ENCODE measurements at regions not wholly inside any gene's neighbourhood (a gene's known extent, or its start where the extent isn't known, plus 50 kb on each side); places are given as distances from the start of the nearest gene placed in this dataset.
"Not testable (repeated sequence)": the region's sequence is repeated elsewhere in the genome, so short reads cannot be mapped to it uniquely, and the experiment has no call there.

GRCh38 chr4:17436047-17436749 lies 75.7 kb downstream of the QDPR start:
- not testable (repeated sequence) for DNase-seq (ENCODE audit: low spot score)

DNA sequence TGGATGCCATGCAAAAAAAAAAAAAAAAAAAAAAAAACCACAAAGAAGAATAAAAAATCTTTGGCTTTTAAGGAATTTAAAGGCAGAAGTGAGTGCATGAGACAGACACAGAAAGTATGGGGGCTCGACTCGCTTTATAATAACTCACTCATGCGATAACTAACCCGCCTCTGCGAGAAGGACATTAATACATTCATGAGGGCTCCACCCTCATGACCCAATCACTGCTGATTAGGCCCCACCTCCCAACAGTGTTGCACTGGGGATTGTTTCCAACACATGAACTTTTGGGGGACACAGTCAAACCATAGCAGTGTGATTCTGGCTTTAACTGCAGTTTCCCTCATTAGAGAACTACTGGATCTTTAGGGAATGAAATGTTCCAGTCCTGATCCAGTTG lies 78.1 kb downstream of the QDPR start:
- DNase-seq (ENCODE audit: low spot score) = no peak

DNA sequence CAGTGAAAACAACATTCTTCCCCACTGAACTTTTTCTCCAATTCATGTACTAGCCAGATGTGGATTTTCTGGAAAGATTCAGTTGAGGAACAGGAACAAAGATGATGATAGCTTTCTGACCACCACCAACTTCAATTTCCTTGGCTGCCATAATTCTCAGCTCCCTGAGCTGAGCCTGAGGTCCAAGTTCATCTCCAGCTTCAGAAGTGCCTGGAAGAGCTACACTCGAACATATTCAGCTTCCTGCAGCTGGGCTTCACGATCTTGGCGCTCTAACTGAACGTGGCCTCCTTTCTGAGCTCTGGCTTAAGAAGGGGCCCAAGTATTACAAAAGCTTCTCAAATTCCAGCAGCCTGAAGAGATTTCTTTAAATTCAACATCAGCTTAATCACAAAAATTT lies 83.9 kb downstream of the QDPR start:
- no peak for DNase-seq (ENCODE audit: low spot score)

- DNase-seq (ENCODE audit: low spot score) = no peak
Measured at GRCh38 chr4:17426222-17426621, 85.7 kb downstream of the QDPR start.

DNA sequence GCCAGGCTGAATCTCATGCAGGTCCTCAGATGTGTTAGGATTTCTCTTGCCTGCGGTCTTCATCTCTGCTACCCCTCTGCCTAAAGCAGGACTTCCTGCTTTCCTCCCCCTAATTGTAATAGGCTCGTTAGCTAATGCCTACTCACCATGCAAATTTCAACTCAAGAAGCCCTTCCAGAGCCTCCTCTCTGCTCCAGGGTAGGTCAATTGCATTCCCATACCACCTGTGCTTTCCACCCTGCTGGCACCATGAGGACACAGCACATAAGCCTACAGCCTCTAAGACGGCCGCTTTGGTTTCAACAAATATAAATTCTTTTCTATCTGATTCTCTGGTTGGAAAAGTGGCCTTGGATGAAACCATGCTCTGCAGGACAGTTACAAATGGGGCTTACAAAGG lies 93.9 kb downstream of the QDPR start:
- no peak for DNase-seq (ENCODE audit: low spot score)

DNA sequence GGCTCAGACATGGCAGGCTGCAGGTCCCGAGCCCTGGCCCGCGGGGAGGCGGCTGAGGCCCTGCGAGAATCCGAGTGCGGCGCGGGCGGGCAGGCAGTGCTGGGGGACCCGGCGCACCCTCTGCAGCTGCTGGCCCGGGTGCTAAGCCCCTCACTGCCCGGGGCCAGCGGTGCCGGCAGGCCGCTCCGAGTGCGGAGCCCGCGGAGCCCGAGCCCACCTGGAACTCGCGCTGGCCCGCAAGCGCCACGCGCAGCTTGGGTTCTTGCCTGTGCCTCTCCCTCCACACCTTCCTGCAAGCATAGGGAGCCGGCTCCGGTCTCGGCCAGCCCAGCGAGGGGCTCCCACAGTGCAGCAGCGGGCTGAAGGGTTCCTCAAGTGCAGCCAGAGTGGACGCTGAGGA lies 97.5 kb downstream of the QDPR start:
- no peak for DNase-seq (ENCODE audit: low spot score)

- DNase-seq (ENCODE audit: low spot score) = no peak
Measured at GRCh38 chr4:17400686-17401085, 111.2 kb downstream of the QDPR start.

DNA sequence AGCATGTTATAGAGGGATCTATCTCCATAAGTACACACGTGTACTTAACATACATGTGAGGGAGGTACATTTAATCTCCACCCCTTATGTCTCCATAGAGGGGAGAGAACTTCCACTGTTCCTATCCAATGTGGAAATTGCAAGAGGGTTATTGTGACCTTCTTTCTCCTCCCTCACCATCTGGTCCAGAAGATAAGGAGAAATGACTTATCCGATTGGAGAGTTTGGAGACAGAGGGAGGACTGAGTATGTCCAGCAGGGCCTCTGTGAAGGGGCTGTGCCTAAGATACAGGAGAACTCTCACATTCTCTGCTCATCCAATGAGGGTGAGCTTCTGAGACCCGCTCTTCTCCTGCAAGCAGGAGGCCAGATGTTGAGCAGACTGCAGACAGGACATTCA lies 113.1 kb downstream of the QDPR start:
- DNase-seq (ENCODE audit: low spot score) = no peak

DNA sequence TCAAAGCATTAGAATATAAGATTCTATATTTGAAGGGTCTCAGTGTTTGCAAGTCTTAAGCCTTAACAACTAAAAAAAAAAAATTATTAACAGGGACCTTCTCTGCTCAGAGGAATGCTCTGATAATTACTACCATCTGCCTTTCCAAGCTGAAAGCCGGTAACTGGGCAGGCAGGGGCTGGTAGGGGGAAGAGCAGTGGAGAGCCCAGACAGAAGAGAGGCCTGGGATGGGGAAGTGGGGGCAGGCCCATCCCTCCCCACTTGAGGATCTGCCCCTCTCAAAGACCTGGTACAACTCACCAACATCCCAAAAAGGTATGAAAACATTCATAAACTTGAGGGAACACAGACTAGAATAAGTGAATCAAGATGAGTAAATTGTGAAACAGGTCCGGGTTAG lies 113.9 kb downstream of the QDPR start:
- no peak for DNase-seq (ENCODE audit: low spot score)

GRCh38 chr4:17397611-17398010 lies 114.3 kb downstream of the QDPR start:
- DNase-seq (ENCODE audit: low spot score) = no peak

DNA sequence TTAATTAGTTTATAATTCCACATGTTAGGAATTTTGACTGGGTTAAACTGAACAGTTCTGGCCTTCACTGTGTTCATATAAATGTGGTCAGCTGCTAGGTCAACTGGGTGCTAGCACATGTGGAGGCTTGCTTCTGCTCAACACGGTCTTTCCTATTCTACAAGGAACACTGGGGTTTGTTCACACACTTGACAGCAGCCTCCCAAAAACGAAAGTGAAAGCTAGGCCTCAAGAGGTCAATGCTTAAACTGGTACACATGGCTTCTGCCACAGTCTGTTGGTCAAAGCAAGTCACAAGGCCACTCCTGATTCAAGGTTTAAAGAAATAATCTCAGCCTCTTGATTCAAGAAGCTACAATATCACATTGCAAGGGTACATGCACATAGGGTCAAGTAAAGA lies 126.5 kb downstream of the QDPR start:
- no peak for DNase-seq (ENCODE audit: low spot score)

DNA sequence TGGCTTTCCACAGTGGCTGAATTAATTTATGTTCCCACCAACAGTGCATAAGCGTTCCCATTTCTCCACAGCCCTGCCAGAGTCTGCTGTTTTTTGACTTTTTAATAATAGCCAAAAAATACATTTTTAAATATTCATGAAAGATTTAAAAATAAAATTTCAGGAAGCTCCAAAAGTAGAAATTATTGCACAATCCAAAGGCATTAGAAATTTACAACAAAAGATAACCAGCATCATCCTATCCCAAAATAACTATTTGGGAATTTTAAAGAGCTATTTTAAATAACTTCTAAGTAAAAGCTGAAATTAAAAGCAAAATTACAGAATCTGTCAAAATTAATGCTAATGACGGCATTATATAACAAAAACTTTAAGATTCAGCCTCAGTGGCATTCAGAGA lies 131.5 kb downstream of the QDPR start:
- no peak for DNase-seq (ENCODE audit: low spot score)

GRCh38 chr4:17376205-17376604 lies 135.7 kb downstream of the QDPR start:
- DNase-seq (ENCODE audit: low spot score) = no peak

DNA sequence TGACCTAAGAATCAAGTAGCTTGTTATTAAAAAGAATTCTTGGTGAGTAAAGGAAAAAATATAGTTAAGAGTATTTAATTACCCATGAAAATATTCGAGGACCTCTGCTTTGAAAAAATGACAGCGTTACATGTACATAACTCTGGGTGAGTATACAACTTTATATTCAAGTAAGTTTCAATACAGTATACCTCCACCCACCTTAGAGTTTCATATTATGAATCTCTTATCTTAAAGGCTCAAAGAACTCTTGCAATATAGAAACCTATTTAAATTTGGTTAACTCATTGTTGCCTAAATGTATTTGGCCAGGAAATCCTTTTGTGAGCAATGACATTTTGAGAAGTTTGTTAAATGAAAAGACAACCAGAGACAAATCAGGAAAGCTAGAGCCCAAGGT lies 138.2 kb downstream of the QDPR start:
- DNase-seq (ENCODE audit: low spot score) = no peak

DNA sequence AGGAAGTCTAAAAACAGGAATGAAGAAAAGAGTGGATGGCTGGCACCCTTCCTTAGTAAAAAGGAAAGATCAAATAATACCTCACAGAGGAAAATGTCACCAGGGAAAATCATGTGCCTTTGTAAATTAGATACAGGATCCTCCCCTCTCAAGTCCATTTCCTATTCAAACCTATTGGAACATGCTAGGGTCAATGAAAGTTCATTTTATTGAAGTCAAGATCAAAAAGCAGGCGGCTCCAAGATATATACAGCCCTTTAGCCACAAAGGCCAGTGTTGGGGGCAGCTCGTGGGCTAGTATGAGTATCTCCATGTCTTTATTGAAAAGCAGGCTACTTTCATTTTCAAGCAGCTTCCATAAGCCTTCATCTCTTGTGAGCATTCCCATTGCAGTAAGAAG lies 141.1 kb downstream of the QDPR start:
- DNase-seq (ENCODE audit: low spot score) = no peak

DNA sequence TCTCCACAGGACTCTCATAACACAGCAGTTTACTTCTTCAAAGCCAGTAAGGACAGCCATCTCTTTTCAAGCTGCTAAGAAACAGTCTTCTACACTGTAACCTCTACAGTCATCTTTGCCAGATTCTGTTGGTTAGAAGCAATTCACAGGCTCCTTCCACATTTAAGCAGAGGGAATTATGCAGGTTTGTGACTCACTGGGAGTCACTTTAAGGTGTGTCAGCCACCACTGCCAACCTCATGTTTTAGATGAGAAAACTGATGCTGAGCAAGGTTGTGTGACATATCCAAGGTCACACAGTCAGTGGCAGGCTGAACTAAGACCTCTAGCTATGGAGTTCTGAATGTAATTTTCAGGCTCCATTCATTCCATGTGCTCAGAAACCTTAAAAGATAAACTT lies 143.5 kb downstream of the QDPR start:
- no peak for DNase-seq (ENCODE audit: low spot score)

GRCh38 chr4:17367201-17367600 lies 144.7 kb downstream of the QDPR start:
- DNase-seq (ENCODE audit: low spot score) = no peak

DNA sequence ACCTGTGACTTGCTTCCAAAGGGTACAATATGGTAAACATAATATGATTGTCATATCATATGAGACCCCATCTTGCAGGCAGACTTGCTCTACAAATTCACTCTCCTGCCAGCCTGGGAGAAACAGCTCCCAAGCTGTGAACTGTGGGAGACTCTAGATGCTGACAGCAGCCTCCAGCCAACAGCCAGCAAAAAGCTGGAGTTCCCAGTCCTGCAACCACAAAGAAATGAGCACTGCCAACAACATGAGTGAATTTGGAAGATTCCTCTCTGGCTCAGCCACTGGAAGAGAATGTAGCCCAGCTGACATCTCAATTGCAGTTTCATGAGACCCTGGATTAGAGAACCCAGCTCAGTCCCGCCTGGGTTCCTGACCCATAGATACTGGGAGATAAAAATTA lies 145.4 kb downstream of the QDPR start:
- DNase-seq (ENCODE audit: low spot score) = no peak

- no peak for DNase-seq (ENCODE audit: low spot score)
Measured at GRCh38 chr4:17362430-17362829, 149.5 kb downstream of the QDPR start.

GRCh38 chr4:17358241-17358640 lies 153.6 kb downstream of the QDPR start:
- DNase-seq (ENCODE audit: low spot score) = no peak

DNA sequence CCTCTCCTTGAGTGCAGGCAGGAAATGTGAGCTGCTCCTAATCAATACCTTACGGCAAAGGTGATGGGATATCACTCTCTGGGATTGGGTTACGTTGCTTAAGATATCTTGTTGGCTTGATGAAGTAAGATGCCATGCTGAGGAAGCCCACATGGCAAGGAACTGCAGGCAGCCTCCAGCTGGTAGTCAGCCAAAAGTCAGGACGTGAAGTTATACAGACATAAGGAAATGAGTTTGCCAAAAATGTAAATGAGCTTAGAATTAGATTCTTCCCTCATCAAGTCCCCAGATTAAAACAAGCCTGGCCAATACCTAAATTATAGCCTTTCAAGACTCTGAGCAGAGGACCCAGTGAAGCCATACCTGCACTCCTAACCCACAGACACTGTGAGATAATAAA lies 155.0 kb downstream of the QDPR start:
- DNase-seq (ENCODE audit: low spot score) = no peak

GRCh38 chr4:17352357-17352756 lies 159.5 kb downstream of the QDPR start:
- no peak for DNase-seq (ENCODE audit: low spot score)

DNA sequence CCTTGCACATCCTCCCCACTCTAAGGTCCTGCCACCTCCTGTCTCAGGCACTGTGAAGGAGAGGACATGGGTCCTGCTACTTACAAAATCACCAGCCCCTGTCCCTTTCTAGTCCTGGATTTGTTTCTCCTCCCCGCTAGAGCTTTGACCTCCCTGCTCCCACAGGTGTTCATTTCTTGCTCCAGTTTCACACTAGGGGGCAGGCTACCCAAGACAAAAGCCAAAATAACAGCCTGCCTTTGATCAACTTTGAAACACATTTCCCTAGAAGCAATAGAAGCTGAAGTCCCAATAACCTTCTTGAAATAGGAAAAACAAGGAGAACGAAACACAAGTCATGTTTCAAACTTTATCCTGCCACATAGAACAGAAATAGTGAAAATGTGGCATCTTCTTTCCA lies 164.4 kb downstream of the QDPR start:
- DNase-seq (ENCODE audit: low spot score) = no peak

- DNase-seq (ENCODE audit: low spot score) = no peak
Measured at GRCh38 chr4:17339376-17339775, 172.5 kb downstream of the QDPR start.

- DNase-seq (ENCODE audit: low spot score) = no peak
Measured at GRCh38 chr4:17336986-17337385, 174.9 kb downstream of the QDPR start.

All from hematopoietic multipotent progenitor cell treated with erythropoietin and hydrocortisone succinate and interleukin-3 and kit ligand, for 15 days (in vitro differentiated cells).